Lower leg skin (tissue), 4 donors: ENCODE measurements at regions not wholly inside any gene's neighbourhood (a gene's known extent, or its start where the extent isn't known, plus 50 kb on each side); places are given as distances from the start of the nearest gene placed in this dataset.

Source experiments
- DNase-seq, 2 donors: peaks; one replicate each; pipeline ENCODE4 v3.0.0-alpha.2; 2019; ENCODE audit warnings: low spot score in 2 of 2
- H3K4me3 ChIP-seq: fragments of 200-600 bp; sonication (generic); 2 replicates; pipeline ENCODE4 v1.5.1; 2017; ENCODE audit warnings: mild to moderate bottlenecking, low read depth; ENCODE audit not compliant: poor library complexity, severe bottlenecking
- CTCF ChIP-seq, 3 donors: fragments of 450-650 bp; IDR thresholded peaks; one replicate each; pipeline ENCODE4 v1.5.1; 2016; ENCODE audit warnings: antibody characterized with exemption in 3 of 3, mild to moderate bottlenecking in 3 of 3, moderate library complexity in 2 of 3
- POLR2A ChIP-seq, 2 donors: fragments of 450-650 bp; IDR thresholded peaks; one replicate each; pipeline ENCODE4 v1.6.1; 2016 to 2017; ENCODE audit warnings: antibody characterized with exemption in 2 of 2, mild to moderate bottlenecking in 1 of 2, moderate library complexity in 1 of 2
- WGBS, 2 donors: methylation state at CpG; one replicate each; pipeline ENCODE4 v1.1.5; 2018; 5-methylcytosine and 5-hydroxymethylcytosine counted together
- intact Hi-C: fragments of 100-400 bp; cut with DNase I; formaldehyde crosslinking; loops from one replicate; pipeline ENCODE4 v1.15.0; 2023; ENCODE audit warnings: low total_unique reads

DNA sequence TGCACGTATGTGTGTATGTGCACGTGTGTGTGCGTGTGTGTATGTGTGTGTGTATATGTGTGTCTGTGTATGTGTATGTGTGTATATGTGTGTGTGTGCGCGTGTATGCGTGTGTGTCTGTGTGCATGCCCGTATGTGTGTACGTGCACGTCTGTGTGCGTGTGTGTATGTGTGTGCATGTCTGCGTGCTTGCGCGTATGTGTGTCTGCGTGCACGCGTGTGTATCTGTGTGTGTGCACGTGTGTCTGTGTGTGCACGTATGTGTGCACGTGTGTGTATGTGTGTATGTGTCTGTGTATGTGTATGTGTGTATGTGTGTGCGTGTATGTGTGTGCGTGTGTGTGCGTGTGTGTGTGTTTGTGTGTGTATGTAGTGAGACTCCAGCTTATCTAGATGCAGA is 97.5 kb upstream of the SPATS2L start:
- 90% methylated on average over 22 of the region's 22 CpGs for WGBS, 2 donors
- no peak overlapping the region for H3K4me3 ChIP-seq
- no peak for DNase-seq
- intact Hi-C loops: no loop called here
- TF ChIP-seq POLR2A (IDR thresholded peaks at IDR 0.05) (no peak), CTCF (IDR thresholded peaks at IDR 0.05) (no peak)

DNA sequence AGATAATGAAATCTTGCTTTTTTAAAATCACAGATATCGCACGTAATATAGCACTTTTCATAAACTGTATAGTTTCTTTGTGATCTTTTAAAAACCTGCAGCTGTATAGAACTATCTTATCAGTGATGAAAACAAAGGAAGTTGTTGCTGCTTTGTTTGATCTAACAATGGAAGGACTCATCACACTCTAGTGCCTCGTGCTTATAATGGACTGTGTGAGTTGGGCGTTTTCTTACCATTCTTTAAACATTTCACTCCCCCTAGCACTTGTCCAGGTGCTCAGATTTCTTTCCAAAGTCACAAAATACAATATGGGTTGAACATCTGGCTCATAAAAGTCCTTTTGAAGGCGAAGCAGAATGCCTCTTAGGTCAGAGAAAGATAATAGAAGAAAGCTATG is 94.8 kb upstream of the SPATS2L start:
- no peak overlapping the region for H3K4me3 ChIP-seq
- intact Hi-C loops: no loop called here
- no peak for TF ChIP-seq POLR2A (IDR thresholded peaks at IDR 0.05)
- TF ChIP-seq CTCF (IDR thresholded peaks at IDR 0.05): no peak
- WGBS, 2 donors: 62 to 66% methylated on average over 5 of the region's 5 CpGs
- no peak for DNase-seq

DNA sequence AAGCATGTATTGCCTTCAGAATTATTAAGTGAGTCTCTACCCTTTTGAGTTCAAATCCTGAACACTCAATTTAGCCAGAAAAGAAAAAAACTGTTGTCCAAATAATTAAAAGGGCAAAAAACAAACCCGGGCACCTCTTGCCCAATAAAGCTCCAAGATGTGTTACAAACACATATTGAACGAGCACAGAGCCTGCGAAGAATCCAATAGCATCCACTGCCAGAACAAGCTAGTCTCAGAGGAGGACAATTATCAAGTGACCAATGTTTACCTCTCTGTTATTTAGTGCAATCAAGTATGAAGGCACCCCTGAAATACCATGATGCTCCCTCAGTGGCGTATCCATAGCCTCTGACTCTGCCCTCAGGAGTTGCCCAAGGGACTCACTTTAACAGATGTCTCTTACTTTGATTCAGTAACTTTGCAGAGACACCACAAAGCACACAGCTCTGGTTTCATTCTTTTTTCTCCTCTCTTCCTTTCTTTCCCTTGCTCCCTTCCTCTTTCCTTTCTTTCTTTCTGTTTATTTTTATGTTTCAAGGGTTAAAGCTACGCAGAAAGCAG is 93.5 kb upstream of the SPATS2L start:
- intact Hi-C loops: no loop called here
- DNase-seq: no peak
- no peak overlapping the region for H3K4me3 ChIP-seq
- 90 to 93% methylated on average over 5 of the region's 5 CpGs for WGBS, 2 donors
- TF ChIP-seq CTCF (IDR thresholded peaks at IDR 0.05) (no peak), POLR2A (IDR thresholded peaks at IDR 0.05) (no peak)

DNA sequence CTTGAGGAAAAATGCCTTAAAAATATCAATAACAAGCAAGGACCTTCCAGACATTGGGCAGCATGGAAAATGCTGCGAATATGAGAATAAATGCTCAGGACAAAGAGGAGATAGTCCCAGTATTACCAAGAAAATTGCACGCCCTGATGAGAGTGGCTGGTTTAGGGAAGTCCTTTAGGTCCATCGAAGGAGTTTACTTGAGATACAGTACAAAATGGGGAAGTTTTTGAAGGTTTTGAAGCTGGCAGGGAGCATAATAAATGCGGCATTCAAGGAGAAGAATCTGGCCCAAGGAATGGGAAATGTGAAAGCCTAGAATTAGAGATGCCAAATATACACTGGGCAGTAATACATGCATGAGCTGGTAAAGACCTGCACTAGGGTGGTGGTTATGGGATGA is 90.2 kb upstream of the SPATS2L start:
- intact Hi-C loops: no loop called here
- WGBS, 2 donors: 88 to 93% methylated on average over 4 of the region's 4 CpGs
- H3K4me3 ChIP-seq: no peak overlapping the region
- DNase-seq: no peak
- no peak for TF ChIP-seq POLR2A (IDR thresholded peaks at IDR 0.05)
- TF ChIP-seq CTCF (IDR thresholded peaks at IDR 0.05): no peak

- intact Hi-C loops: no loop called here
- H3K4me3 ChIP-seq: no peak overlapping the region
- WGBS, 2 donors: 85 to 93% methylated on average over 1 of the region's 1 CpG
- DNase-seq: no peak
- no peak for TF ChIP-seq POLR2A (IDR thresholded peaks at IDR 0.05)
- TF ChIP-seq CTCF (IDR thresholded peaks at IDR 0.05): no peak
Observed at GRCh38 chr2:200217320-200217719, 89.2 kb upstream of the SPATS2L start.

DNA sequence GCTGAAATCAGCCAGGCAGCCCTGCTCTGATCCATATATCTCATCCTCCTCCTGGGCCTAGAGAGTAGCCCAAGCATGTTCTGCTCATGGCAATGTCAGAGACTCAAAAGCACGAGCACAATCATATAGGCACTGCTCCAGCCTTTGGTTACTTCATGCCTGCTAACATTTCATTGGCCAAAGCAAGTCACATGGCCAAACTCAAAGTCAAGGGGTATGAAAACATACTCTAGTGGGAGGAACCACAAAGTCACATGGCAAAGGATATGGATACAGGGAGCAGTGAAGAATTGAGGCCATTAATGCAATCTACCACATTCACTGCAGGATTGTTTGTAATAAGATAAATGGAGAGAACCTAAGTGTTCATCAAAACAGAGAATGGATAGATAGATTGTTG is 87.8 kb upstream of the SPATS2L start:
- no peak overlapping the region for H3K4me3 ChIP-seq
- TF ChIP-seq CTCF (IDR thresholded peaks at IDR 0.05) (no peak), POLR2A (IDR thresholded peaks at IDR 0.05) (no peak)
- WGBS, 2 donors: 64 to 81% methylated on average over 1 of the region's 1 CpG
- intact Hi-C loops: no loop called here
- DNase-seq: no peak
